ENCODE measurements at regions not wholly inside any gene's neighbourhood (a gene's known extent, or its start where the extent isn't known, plus 50 kb on each side); places are given as distances from the start of the nearest gene placed in this dataset.

- TF ChIP-seq CTCF (IDR thresholded peaks at IDR 0.05) (no peak), EP300 (IDR thresholded peaks at IDR 0.05) (no peak), POLR2A (IDR thresholded peaks at IDR 0.05) (no peak), POLR2AphosphoS5 (IDR thresholded peaks at IDR 0.05) (no peak)
These were observed 222.4 kb downstream of the CD83 start for GRCh38 chr6:14339711-14340584.

All from sigmoid colon (tissue), 4 donors.